K562 (cell line): ENCODE measurements at regions not wholly inside any gene's neighbourhood (a gene's known extent, or its start where the extent isn't known, plus 50 kb on each side); places are given as distances from the start of the nearest gene placed in this dataset.

ENCODE experiments used
- CBX5 ChIP-seq: IDR thresholded peaks from 2 replicates; pipeline ENCODE4 v1.6.1; 2014; ENCODE audit warnings: low read depth, borderline replicate concordance
- FOS ChIP-seq: IDR thresholded peaks from 3 replicates; pipeline ENCODE4 v1.6.1; 2011; ENCODE audit not compliant: insufficient read length; ENCODE audit errors: extremely low read depth
- FOXJ3 ChIP-seq: sonication (generic); formaldehyde crosslinking; IDR thresholded peaks from 2 replicates; pipeline ENCODE4 v1.4.0; 2020; ENCODE audit warnings: mild to moderate bottlenecking, missing genetic modification reagents
- STAG1 ChIP-seq: sonication (generic); formaldehyde crosslinking; IDR thresholded peaks from 2 replicates; pipeline ENCODE4 v1.5.0; 2020; ENCODE audit warnings: missing genetic modification reagents, borderline replicate concordance
- TF ChIP-seq, protein P1 (sequence below), 2 experiments: fragments of 450-650 bp; formaldehyde crosslinking in 1 of 2; IDR thresholded peaks; 2 replicates each; pipeline versions ENCODE4 v1.4.0 to v1.6.1; 2014 to 2020; ENCODE audit warnings: mild to moderate bottlenecking in 2 of 2, borderline replicate concordance in 1 of 2, low read depth in 1 of 2
- TF ChIP-seq, protein P2 (sequence below), 3 experiments: IDR thresholded peaks in 2 of 3; conservative IDR thresholded peaks in 1 of 3; 2 replicates each; pipeline ENCODE4 v1.5.1; 2011 to 2012; ENCODE audit warnings: low read length in 3 of 3, mild to moderate bottlenecking in 3 of 3, control low read depth in 2 of 3, improper control_type of control experiment in 1 of 3, inconsistent platforms in 1 of 3, low read depth in 1 of 3, mixed read lengths in 1 of 3, moderate library complexity in 1 of 3; ENCODE audit not compliant: insufficient read depth in 2 of 3

DNA sequence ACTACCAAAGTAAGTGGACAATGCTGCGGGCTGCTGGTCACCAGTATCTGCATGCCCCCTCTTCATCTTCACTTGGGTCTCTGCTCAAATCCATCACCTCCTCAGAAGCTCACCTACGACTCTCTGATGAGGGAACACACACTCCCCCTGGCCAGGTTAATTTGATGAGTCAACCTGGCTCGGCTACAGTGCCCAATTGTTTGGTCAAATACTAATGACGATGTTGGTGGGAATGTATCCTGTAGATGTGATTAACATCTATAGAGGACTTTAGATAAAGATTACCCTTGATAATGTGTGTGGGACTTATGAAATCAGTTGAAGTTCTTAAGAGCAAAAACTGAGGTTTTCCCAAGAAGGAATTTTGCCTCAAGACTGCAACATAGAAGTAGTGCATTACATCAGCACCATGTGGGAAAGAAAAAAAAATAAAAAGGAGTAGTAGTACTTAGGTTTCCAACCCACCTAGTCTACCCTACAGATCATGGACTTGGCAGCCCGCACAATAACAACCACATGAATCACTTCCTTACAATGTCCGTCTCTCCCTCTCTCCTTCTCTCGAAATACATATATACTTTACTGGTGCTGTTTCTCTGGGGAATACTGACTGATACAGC lies 467.3 kb downstream of the DNAH5 start:
- no peak for TF ChIP-seq FOS
- no peak for TF ChIP-seq CBX5
- TF ChIP-seq STAG1 (CRISPR knock-in tag), result no peak
- TF ChIP-seq, protein P1, sequence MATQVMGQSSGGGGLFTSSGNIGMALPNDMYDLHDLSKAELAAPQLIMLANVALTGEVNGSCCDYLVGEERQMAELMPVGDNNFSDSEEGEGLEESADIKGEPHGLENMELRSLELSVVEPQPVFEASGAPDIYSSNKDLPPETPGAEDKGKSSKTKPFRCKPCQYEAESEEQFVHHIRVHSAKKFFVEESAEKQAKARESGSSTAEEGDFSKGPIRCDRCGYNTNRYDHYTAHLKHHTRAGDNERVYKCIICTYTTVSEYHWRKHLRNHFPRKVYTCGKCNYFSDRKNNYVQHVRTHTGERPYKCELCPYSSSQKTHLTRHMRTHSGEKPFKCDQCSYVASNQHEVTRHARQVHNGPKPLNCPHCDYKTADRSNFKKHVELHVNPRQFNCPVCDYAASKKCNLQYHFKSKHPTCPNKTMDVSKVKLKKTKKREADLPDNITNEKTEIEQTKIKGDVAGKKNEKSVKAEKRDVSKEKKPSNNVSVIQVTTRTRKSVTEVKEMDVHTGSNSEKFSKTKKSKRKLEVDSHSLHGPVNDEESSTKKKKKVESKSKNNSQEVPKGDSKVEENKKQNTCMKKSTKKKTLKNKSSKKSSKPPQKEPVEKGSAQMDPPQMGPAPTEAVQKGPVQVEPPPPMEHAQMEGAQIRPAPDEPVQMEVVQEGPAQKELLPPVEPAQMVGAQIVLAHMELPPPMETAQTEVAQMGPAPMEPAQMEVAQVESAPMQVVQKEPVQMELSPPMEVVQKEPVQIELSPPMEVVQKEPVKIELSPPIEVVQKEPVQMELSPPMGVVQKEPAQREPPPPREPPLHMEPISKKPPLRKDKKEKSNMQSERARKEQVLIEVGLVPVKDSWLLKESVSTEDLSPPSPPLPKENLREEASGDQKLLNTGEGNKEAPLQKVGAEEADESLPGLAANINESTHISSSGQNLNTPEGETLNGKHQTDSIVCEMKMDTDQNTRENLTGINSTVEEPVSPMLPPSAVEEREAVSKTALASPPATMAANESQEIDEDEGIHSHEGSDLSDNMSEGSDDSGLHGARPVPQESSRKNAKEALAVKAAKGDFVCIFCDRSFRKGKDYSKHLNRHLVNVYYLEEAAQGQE (IDR thresholded peaks at IDR 0.05; ENCODE audit: borderline replicate concordance), result no peak
- TF ChIP-seq, protein P1 (CRISPR knock-in tag; IDR thresholded peaks at IDR 0.05; ENCODE audit: low read depth), result no peak
- no peak for TF ChIP-seq FOXJ3 (CRISPR knock-in tag)
- TF ChIP-seq, protein P2, sequence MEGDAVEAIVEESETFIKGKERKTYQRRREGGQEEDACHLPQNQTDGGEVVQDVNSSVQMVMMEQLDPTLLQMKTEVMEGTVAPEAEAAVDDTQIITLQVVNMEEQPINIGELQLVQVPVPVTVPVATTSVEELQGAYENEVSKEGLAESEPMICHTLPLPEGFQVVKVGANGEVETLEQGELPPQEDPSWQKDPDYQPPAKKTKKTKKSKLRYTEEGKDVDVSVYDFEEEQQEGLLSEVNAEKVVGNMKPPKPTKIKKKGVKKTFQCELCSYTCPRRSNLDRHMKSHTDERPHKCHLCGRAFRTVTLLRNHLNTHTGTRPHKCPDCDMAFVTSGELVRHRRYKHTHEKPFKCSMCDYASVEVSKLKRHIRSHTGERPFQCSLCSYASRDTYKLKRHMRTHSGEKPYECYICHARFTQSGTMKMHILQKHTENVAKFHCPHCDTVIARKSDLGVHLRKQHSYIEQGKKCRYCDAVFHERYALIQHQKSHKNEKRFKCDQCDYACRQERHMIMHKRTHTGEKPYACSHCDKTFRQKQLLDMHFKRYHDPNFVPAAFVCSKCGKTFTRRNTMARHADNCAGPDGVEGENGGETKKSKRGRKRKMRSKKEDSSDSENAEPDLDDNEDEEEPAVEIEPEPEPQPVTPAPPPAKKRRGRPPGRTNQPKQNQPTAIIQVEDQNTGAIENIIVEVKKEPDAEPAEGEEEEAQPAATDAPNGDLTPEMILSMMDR (IDR thresholded peaks at IDR 0.05 in 2 of 3, conservative IDR thresholded peaks at IDR 0.05 in 1 of 3; ENCODE audit: insufficient read depth in 2 of 3, low read depth in 1 of 3, low read length in 3 of 3), result no peak
